SK-N-SH treated with all-trans-retinoic acid at 6 μM for 48 hours (cell line): ENCODE measurements at regions not wholly inside any gene's neighbourhood (a gene's known extent, or its start where the extent isn't known, plus 50 kb on each side); places are given as distances from the start of the nearest gene placed in this dataset.
A peak's percentile ranks its signal among the peaks of the same experiment; 100 is the strongest.

Source experiments
- ATAC-seq: fragments of 200-7000 bp; cut with Tn5 transposase; 3 replicates; pipeline ENCODE4 v1.9.1; 2020; ENCODE audit warnings: mild to moderate bottlenecking, moderate library complexity
- ARNTL ChIP-seq: fragments of 450-650 bp; formaldehyde crosslinking; IDR thresholded peaks from 2 replicates; pipeline ENCODE4 v1.5.0; 2020; ENCODE audit warnings: low read depth, mild to moderate bottlenecking, moderate library complexity, borderline replicate concordance
- BACH2 ChIP-seq: fragments of 250-450 bp; sonication (Bioruptor Pico); IDR thresholded peaks from 2 replicates; pipeline ENCODE4 v1.9.0; 2021; ENCODE audit warnings: mild to moderate bottlenecking, borderline replicate concordance
- ESRRG ChIP-seq: fragments of 250-450 bp; sonication (Bioruptor Pico); IDR thresholded peaks from 2 replicates; pipeline ENCODE4 v1.6.1; 2021; ENCODE audit warnings: mild to moderate bottlenecking
- ISL1 ChIP-seq: fragments of 250-450 bp; sonication (Bioruptor Pico); IDR thresholded peaks from 2 replicates; pipeline ENCODE4 v2.1.2; 2022; ENCODE audit warnings: mild to moderate bottlenecking, moderate library complexity
- OSR1 ChIP-seq: fragments of 250-450 bp; sonication (Bioruptor Pico); IDR thresholded peaks from 2 replicates; pipeline ENCODE4 v1.8.0; 2022; ENCODE audit warnings: moderate library complexity, mild to moderate bottlenecking, inconsistent platforms
- PPARA ChIP-seq: fragments of 250-450 bp; sonication (Bioruptor Pico); IDR thresholded peaks from 2 replicates; pipeline ENCODE4 v1.5.0; 2020; ENCODE audit warnings: mild to moderate bottlenecking, borderline replicate concordance
- RARB ChIP-seq: fragments of 250-450 bp; sonication (Bioruptor Pico); IDR thresholded peaks from 2 replicates; pipeline ENCODE4 v1.8.0; 2021; ENCODE audit warnings: mild to moderate bottlenecking, moderate library complexity
- SNAI2 ChIP-seq: fragments of 250-450 bp; sonication (Bioruptor Pico); IDR thresholded peaks from 2 replicates; pipeline ENCODE4 v1.5.0; 2020; ENCODE audit warnings: mild to moderate bottlenecking, moderate library complexity
- TCF4 ChIP-seq: fragments of 250-450 bp; sonication (Bioruptor Pico); IDR thresholded peaks from 2 replicates; pipeline ENCODE4 v1.8.0; 2021; ENCODE audit warnings: mild to moderate bottlenecking, moderate library complexity, borderline replicate concordance
- TOX ChIP-seq: fragments of 250-450 bp; sonication (Bioruptor Pico); IDR thresholded peaks from 2 replicates; pipeline ENCODE4 v1.8.0; 2021; ENCODE audit warnings: mild to moderate bottlenecking, moderate library complexity, borderline replicate concordance
- ZC3H10 ChIP-seq: fragments of 250-450 bp; sonication (Bioruptor Pico); IDR thresholded peaks from 2 replicates; pipeline ENCODE4 v1.5.1; 2021; ENCODE audit warnings: mild to moderate bottlenecking, moderate library complexity
- ZFP3 ChIP-seq: fragments of 250-450 bp; sonication (Bioruptor Pico); IDR thresholded peaks from 2 replicates; pipeline ENCODE4 v1.5.0; 2020; ENCODE audit warnings: mild to moderate bottlenecking, moderate library complexity
- ZNF565 ChIP-seq: fragments of 450-650 bp; formaldehyde crosslinking; conservative IDR thresholded peaks from 2 replicates; pipeline ENCODE4 v1.5.0; 2020; ENCODE audit warnings: low read depth, mild to moderate bottlenecking, moderate library complexity
- ZNF70 ChIP-seq: fragments of 450-650 bp; formaldehyde crosslinking; IDR thresholded peaks from 2 replicates; pipeline ENCODE4 v1.5.0; 2020; ENCODE audit warnings: mild to moderate bottlenecking, moderate library complexity
- ZNF8 ChIP-seq: fragments of 450-650 bp; formaldehyde crosslinking; IDR thresholded peaks from 2 replicates; pipeline ENCODE4 v1.5.0; 2020; ENCODE audit warnings: mild to moderate bottlenecking, moderate library complexity
- TF ChIP-seq, protein P1 (sequence below): fragments of 250-450 bp; sonication (Bioruptor Pico); IDR thresholded peaks from 2 replicates; pipeline ENCODE4 v1.5.1; 2021; ENCODE audit warnings: mild to moderate bottlenecking, moderate library complexity
- TF ChIP-seq, protein P2 (sequence below): fragments of 250-450 bp; sonication (Bioruptor Pico); IDR thresholded peaks from 2 replicates; pipeline ENCODE4 v1.5.0; 2020; ENCODE audit warnings: mild to moderate bottlenecking, moderate library complexity
- TF ChIP-seq, protein P3 (sequence below): fragments of 250-450 bp; sonication (Bioruptor Pico); IDR thresholded peaks from 2 replicates; pipeline ENCODE4 v1.8.0; 2020; ENCODE audit warnings: mild to moderate bottlenecking, moderate library complexity, borderline replicate concordance
- TF ChIP-seq, protein P4 (sequence below): fragments of 250-450 bp; sonication (Bioruptor Pico); IDR thresholded peaks from 2 replicates; pipeline ENCODE4 v1.5.1; 2020; ENCODE audit warnings: low read depth, mild to moderate bottlenecking, moderate library complexity

DNA sequence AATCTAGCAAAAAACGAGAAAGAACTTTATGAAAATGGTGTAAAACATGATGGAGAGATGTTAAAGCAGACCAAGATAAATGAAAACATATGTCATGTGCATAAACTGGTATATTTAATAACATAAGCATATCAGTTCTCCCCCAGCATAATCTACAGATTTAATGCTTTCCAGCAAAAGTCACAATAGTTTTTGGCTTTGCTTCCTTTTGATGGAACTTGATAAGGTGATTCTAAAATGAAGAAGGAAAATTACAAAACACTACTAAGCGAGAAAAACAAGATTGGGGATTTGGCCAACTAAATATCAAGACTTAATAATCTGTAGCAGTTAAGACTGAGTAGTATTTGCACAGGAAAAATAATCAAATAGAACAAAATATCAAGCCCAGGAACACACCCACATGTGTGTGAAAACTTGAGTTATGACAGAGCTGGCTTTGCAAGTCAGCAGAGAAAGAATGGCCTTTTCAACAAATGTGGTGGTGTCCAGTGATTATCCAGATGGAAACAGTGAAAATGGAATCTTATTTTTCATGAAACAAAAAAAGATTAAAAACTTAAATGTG, 83.7 kb upstream of the L3MBTL4 start:
- ATAC-seq, result no peak
- no peak for TF ChIP-seq ISL1 (CRISPR knock-in tag)
- no peak for TF ChIP-seq TOX (CRISPR knock-in tag)
- TF ChIP-seq, protein P1, sequence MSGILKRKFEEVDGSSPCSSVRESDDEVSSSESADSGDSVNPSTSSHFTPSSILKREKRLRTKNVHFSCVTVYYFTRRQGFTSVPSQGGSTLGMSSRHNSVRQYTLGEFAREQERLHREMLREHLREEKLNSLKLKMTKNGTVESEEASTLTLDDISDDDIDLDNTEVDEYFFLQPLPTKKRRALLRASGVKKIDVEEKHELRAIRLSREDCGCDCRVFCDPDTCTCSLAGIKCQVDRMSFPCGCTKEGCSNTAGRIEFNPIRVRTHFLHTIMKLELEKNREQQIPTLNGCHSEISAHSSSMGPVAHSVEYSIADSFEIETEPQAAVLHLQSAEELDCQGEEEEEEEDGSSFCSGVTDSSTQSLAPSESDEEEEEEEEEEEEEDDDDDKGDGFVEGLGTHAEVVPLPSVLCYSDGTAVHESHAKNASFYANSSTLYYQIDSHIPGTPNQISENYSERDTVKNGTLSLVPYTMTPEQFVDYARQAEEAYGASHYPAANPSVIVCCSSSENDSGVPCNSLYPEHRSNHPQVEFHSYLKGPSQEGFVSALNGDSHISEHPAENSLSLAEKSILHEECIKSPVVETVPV (CRISPR knock-in tag), result no peak
- TF ChIP-seq ZNF70, result no peak
- TF ChIP-seq OSR1, result no peak
- TF ChIP-seq ZFP3 (CRISPR knock-in tag), result no peak
- TF ChIP-seq, protein P2, sequence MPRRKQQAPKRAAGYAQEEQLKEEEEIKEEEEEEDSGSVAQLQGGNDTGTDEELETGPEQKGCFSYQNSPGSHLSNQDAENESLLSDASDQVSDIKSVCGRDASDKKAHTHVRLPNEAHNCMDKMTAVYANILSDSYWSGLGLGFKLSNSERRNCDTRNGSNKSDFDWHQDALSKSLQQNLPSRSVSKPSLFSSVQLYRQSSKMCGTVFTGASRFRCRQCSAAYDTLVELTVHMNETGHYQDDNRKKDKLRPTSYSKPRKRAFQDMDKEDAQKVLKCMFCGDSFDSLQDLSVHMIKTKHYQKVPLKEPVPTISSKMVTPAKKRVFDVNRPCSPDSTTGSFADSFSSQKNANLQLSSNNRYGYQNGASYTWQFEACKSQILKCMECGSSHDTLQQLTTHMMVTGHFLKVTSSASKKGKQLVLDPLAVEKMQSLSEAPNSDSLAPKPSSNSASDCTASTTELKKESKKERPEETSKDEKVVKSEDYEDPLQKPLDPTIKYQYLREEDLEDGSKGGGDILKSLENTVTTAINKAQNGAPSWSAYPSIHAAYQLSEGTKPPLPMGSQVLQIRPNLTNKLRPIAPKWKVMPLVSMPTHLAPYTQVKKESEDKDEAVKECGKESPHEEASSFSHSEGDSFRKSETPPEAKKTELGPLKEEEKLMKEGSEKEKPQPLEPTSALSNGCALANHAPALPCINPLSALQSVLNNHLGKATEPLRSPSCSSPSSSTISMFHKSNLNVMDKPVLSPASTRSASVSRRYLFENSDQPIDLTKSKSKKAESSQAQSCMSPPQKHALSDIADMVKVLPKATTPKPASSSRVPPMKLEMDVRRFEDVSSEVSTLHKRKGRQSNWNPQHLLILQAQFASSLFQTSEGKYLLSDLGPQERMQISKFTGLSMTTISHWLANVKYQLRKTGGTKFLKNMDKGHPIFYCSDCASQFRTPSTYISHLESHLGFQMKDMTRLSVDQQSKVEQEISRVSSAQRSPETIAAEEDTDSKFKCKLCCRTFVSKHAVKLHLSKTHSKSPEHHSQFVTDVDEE (CRISPR knock-in tag), result peak; percentile 62; the same call in 1 of the 2 replicates
- TF ChIP-seq, protein P3, sequence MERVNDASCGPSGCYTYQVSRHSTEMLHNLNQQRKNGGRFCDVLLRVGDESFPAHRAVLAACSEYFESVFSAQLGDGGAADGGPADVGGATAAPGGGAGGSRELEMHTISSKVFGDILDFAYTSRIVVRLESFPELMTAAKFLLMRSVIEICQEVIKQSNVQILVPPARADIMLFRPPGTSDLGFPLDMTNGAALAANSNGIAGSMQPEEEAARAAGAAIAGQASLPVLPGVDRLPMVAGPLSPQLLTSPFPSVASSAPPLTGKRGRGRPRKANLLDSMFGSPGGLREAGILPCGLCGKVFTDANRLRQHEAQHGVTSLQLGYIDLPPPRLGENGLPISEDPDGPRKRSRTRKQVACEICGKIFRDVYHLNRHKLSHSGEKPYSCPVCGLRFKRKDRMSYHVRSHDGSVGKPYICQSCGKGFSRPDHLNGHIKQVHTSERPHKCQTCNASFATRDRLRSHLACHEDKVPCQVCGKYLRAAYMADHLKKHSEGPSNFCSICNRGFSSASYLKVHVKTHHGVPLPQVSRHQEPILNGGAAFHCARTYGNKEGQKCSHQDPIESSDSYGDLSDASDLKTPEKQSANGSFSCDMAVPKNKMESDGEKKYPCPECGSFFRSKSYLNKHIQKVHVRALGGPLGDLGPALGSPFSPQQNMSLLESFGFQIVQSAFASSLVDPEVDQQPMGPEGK (CRISPR knock-in tag), result no peak
- TF ChIP-seq TCF4 (CRISPR knock-in tag), result peak; percentile 88
- no peak for TF ChIP-seq ZNF565 (CRISPR knock-in tag)
- TF ChIP-seq RARB (CRISPR knock-in tag), result no peak

DNA sequence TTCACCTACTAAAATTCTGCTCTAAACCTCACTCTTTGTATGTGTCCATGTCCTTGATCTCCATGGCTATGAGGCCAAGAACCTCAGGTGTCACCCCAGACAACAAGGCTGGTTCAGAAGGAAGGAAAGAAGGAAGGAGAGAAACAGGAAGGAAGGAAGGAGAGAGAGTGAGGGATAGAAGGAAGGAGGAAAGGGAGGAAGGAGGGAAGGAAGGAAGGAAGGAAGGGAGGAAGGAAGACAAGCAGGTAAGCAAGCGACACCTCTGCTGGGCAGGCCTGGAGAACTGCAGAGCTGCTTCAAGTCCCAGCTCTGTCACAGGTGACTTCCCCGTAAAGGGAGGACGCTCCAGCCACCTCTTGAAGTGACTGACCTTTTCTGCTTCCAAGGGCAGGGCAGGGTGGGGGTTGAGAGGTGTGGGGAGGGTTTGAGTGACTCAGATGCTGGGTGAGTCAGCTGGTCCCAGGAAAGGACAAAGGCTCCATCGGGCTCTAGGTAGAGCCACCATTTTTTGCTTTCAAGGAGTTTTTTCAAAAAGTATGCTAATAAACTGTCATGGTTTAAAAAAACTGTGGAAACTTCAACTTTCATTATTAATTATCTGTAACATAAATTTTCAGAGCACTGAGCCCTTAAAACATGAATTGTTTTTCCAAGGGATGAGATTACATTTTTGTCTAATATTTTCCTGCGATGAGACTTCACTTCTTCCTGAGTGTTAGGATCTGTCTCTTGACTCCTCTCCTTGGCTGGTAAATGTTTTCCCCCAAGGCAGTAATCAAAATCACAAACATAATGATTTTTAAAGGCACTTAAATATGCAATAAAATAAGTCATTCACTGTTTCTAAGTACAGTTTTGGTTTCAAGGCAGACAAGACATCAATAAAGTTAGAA, 90.1 kb upstream of the L3MBTL4 start:
- TF ChIP-seq SNAI2 (no peak), ESRRG (no peak), ZNF8 (no peak)
- TF ChIP-seq, protein P4, sequence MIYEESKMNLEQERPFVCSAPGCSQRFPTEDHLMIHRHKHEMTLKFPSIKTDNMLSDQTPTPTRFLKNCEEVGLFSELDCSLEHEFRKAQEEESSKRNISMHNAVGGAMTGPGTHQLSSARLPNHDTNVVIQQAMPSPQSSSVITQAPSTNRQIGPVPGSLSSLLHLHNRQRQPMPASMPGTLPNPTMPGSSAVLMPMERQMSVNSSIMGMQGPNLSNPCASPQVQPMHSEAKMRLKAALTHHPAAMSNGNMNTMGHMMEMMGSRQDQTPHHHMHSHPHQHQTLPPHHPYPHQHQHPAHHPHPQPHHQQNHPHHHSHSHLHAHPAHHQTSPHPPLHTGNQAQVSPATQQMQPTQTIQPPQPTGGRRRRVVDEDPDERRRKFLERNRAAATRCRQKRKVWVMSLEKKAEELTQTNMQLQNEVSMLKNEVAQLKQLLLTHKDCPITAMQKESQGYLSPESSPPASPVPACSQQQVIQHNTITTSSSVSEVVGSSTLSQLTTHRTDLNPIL (CRISPR knock-in tag), result no peak
- TF ChIP-seq, all 23 proteins: peak for 0
- ATAC-seq, result no peak

DNA sequence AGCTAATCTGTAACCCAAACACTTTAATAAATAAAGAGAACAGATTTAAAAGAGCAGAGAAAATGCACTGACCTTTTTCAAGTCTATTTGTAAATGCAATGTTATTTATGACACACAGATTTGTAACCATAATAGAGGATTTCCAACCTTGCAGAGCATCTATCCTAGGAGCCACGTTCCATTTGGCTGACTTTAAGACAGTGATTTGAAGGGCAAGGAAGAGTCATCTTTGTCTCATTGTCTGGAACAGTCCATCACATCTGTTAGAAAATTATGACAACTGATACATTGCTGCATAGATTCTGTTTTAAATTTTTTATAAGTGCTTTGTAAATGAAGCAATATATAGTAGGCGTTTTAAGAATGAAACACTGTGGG, 90.8 kb upstream of the L3MBTL4 start:
- TF ChIP-seq ZFP3 (CRISPR knock-in tag), result no peak
- TF ChIP-seq, protein P4 (CRISPR knock-in tag), result no peak
- TF ChIP-seq, protein P1 (CRISPR knock-in tag), result no peak
- no peak for TF ChIP-seq PPARA (CRISPR knock-in tag)
- no peak for TF ChIP-seq ZC3H10 (CRISPR knock-in tag)
- no peak for TF ChIP-seq RARB (CRISPR knock-in tag)
- TF ChIP-seq SNAI2, result no peak
- TF ChIP-seq BACH2 (CRISPR knock-in tag), result no peak
- no peak for TF ChIP-seq ESRRG
- TF ChIP-seq, protein P3 (CRISPR knock-in tag), result no peak
- no peak for TF ChIP-seq ARNTL (CRISPR knock-in tag)
- TF ChIP-seq OSR1, result no peak
- ATAC-seq, result no peak
